Activated CD8-positive, alpha-beta memory T cell treated with anti-CD3 and anti-CD28 coated beads for 4 hours (primary cell): ENCODE measurements at regions not wholly inside any gene's neighbourhood (a gene's known extent, or its start where the extent isn't known, plus 50 kb on each side); places are given as distances from the start of the nearest gene placed in this dataset.

Experiments
- DNase-seq, 2 donors: peaks; one replicate each; pipeline ENCODE4 v3.0.0-alpha.2; 2020; ENCODE audit warnings: low read depth in 2 of 2

DNA sequence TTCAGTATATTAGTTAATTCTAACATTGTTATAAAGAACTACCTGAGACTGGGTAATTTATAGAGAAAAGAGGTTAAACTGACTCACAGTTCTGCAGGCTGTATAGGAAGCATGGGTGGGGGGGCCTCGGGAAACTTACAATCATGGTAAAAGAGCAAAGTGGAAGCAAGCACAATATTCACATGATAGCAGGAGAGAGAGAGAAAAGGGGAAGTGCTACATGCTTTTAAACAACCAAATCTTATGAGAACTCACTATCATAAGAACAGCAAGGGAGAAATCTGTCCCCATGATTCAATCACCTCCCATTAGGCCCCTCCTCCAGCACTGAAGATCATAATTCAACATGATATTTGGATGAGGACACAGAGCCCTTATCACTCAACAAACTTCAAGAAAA lies 324.9 kb downstream of the ZNF608 start:
- no peak for DNase-seq

DNA sequence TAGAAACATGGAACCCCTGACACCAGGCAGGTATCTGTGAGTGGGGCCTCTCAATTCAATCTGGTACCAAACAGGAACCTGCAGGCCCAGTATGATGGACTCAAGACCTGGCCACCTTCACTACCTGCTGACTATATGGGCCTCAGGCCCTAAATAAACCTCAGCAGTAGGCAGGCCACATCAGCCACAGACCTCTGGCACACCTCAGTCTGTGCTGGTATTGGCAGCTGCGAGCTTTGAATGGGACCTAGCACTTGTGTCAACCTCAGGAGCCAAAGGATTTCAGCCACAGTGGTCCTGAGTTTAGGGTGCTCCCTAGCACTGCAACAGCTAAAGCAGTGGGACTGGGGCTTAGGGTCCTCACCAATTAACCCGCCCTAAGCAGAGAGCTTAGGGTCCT lies 325.5 kb downstream of the ZNF608 start:
- no peak for DNase-seq

DNA sequence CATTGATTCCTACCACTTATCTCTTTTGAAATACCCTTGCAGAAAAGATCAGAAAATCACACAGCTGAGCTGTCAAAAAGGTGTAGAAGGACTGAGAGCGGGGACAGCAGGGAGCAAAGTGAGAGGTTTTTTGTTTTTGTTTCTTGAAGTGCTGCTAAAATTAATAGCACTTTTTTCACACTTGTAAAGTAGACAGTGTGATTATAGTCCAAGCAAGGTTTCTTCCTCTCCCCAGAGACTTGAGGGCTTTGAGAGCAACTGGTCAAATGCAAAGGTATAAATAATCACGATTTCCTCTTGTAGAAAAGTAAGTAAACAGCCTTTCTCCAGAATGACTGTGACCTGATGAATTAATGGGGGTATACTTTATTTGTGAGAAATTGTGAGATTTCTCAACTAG lies 326.9 kb downstream of the ZNF608 start:
- no peak for DNase-seq

DNA sequence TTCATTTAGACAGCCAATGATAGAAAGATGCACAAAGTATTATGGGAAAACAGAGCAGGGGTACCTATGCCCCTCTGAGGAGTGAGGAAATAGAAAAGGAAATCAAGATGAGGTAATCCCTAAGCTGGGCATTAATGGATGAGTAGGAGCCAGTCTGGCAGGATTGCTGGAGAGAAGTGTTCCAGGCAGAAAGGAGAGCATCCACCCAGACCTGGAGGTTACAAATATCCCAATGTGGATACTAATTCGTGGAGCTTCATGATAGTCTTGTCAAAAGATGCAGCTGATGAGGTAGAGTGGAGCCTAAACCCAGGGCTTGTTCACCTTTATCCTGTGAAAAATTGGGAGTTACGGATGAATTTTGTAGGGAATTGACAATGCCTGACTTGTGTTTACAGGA lies 328.0 kb downstream of the ZNF608 start:
- no peak for DNase-seq

DNA sequence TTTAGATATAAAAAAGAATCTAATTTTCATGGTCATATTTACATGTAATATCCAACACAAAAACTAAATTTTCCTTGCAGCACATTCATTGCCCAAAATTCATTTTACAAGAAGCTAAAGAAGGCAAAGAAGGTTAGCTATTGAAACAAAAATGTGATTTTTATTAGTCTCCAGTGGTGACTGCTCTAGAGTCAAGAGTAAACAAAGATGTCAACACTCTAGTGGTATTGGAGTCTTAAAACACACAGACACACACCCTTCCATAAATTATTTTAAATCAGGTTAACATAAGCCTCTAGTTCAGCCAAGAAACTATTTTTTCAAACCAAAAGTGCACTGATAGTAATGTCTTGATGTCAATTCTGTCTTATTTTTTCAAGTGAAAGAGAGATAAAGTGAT lies 329.2 kb downstream of the ZNF608 start:
- no peak for DNase-seq

DNA sequence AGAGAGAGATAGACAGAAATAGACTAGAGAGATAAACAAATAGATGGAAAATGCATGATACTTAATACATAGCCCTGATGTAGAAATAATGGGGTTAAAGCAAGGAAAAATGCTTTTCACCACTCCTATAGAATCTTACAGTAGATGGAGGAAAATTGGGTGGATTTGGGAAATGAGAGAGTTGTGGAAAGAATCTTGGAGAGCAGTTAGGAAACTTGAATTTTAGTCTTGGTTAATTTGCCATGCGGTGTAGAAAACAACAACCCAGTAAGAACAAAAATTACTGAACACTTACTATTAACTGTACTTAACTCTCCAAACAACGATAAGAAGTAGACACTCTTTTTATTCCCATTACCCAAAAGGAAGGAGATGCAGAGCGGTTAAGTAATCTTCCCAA lies 329.8 kb downstream of the ZNF608 start:
- no peak for DNase-seq

DNA sequence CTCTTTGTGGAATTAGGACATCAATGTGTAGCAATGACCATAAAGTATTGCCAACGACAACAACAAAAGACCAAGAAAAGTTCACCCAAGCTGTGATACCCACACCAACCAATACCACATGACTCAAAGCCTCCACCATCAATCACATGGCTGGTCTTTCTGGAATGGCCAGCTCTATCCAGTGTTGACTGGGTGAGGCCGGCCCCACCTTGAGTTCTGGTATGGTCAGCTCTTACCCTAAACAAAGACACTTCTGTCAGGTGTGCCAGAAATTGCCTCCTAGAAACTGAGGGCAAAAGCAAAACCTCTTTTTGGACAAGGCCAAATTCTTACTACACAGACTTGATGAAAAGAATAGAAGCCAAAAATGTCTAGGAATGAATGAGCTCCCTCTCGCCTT lies 331.5 kb downstream of the ZNF608 start:
- DNase-seq = no peak

DNA sequence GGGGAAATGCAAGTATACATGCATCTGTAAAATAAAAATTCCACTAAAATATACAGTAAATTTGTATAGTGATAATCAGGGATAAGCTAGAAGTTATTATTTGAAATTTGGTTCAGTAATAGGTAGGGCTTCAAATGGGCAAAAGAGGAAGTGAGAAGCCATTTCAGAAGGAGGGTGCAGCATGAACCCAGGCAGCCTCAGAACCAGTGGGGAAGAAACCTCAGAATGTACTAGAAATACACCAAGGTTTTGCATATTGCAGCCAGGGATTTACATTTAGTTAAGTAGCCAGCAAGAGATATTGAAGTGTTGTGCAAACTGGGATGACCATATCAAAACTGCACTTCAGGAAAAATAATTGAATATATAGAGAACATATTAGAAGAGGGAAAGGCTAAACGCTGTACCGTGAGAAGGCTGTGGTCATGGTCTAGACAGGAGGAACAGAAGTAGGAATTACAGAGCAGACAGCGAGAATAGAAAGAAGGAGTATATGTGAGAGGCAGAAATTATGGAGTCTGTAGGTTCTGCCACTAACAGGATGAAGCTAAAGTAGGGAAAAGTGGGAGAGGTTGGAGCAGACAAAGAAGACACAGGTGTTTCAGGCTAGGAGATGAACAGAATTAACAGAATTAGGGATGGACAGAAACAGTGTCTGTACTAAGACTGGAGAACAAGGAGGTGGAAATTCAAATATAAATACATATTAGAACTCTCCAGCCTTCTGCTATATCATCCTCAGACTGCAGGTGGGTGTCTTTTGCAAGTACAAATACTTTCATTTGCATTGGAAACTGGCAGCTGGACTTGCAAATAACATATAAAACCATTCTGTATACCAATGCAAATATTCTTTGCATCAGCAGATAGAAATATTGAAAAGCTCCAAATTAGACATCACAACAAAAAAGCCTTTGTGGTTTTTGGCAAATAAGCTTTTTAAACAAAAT lies 335.6 kb downstream of the ZNF608 start:
- DNase-seq = no peak

DNA sequence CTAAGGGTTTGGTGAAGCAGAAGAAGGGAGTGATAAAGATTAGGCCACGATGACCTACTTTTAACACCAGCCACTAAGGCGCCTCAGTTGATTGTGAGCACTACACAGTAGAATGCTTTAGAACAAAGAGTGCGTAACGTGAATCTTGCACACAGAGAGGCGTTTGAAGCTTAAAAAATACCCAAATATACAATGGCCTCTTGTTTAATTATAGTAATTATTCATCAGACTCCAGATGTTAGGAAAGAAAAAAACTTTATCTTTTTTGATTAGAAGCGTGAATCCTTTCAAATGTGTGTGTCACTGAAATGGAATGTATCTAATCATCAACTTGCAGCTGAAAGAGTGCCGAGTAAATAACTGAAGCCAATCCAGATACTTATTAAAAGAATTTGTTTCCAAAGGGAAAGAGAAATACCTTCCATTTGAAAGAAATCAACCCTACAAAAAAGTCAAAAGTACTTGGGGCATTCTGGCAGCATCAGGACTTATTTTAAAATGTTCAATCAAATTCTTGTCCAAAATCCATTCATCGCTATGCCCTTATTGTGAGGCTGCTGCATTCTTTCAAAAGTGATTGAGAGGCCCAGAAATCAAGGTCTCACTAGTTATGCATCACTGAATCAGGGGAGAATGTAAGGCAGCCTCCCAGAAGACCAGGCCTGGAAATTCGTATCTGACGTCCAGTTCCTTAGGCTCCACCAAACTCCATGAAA lies 337.5 kb downstream of the ZNF608 start:
- no peak for DNase-seq

DNA sequence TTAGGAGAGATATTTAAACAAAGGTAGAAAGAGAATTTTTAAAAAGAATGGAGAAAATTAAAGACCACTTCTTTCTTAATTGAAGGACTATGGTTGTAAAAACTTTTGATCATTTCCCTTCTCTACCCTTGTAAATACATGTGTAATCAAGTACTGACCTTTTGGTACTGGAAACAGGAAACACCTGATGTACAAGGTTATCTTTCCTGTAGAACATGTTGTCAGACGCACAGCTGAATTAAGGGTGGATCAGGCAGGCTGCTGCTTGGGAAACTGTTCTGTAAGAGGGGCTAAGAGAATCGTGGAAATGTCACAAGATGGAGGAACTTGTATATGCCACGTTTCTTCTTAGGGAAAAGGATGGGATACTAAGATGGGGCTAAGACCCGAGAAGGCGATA lies 341.6 kb downstream of the ZNF608 start:
- DNase-seq = no peak

DNA sequence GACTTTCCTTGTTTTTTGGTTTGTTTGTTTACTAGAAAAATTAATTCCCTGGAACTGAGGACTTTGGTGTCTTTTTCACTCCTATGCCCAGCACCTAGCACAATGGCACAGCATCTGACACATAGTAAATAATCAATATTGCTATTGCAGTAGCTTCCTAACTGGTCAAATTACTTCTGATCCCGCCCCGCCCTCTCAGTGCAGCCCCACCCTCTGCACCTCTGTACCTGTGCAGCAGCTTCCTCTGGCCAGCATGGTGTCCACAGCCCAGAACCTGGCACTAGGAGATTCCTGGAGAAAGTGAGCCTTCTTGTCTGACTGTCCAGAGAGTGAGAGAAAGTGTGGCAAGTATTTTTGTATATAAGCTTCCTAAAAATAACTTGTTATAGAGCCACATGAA lies 343.2 kb downstream of the ZNF608 start:
- no peak for DNase-seq

DNA sequence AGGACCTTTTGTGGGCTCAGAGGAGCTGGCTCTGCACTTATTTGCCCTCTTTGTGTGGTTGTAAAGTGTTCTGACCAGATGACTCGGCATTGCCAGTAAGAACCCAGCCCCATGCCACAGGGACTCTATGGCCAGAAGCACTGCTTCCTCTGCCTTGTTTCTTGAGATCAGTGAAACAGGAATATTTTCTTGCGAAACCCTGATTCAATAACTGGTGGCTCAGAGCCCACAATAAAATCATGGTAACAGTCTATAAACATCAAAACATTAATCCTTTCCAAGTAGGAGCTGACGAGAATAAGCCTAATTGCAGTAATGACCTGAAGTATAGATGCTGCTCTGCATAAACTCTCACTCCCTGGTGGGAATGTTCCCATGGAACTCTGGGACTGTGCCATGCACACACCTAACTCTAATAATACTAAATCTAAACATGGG lies 344.3 kb downstream of the ZNF608 start:
- DNase-seq = no peak

DNA sequence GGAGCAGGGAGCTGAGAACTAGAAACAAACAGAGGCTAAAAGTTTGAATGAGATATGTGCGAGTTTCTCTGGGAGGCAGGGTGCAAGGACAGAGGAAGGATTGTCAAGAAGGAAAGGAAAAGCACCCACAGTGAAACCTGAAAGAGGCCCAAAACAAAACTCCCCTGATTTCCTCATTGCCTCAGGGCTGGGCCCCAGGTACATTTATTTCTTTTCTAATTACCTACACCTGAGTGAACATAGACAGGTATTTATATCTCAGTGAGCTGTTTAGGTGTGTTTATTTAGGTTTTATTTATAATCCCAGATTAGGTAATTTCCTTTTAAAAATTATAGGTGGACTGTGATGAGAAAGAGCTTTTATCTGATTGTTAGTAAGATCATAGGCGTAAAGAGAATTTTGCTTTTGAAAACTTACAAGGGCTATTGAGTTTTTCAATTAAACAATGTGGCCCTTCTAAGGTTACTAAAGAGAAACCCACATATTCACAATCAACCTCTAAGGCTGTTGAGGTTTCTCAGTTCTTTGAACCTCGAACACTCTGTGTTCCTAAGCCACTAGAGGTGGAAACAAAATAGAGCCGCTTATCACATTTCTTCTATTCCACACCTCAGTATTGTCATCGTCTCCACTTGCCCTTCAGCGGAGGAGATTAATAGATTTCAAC lies 344.8 kb downstream of the ZNF608 start:
- no peak for DNase-seq

DNA sequence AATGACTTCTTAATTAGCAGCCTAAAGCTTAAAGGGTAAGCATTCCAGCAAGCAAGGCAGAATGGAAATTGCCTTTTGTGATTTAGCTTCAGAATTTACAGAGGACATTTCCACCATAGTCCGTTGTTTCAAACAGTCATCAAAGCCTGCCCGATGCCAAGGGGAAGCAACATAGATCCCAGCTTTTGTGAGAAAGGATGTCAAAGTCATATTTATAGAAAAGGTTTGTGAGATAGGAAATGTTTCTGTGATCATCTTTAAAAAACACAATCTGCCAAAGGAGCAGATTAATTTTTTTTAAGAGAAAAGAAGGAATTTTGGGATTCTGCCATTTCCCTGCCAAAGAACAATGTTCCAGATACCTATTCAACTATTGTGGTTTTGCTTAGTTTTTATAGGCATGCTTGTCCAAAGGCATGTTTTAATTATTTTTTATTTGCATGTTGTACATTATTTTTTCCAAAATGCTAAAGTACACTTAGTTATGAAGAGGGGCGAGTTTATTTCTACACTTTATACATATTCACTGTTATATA lies 346.9 kb downstream of the ZNF608 start:
- DNase-seq = no peak

DNA sequence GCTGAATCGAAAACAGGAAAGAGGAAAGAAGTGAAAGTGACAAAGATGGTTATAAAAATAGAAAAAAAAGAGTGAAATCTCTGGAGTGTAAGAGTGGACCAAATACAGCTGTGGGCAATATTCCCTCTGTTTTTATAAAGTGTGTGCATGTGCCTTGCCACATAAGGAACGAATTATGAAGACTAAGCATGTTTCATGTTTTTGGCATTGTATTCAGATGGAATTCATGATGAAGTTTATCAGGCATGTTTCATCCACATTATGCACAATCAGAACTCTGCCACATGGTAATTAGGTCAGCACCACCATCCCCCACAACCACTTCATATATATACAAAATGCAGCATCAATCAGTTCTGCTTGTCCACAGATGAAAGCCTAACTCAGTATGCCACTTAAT lies 348.0 kb downstream of the ZNF608 start:
- DNase-seq = no peak

DNA sequence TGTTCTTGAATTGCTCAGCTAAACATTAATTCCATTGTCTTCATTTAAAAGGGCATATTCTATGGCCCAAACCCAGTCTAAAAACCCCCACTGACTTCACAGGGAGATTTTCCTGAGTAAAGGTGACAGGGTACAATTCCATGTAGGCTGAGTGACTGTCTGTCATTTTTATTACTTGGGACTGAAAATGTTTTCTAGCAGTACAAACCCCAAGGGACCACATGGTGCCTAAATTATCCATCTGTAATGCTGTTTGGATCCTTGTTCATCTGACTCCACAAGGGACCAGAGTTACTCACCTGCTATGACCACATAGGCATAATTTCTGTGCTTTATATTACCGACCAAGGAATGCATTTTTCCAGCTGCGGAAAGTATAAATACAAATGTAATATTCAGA lies 349.1 kb downstream of the ZNF608 start:
- DNase-seq = no peak

DNA sequence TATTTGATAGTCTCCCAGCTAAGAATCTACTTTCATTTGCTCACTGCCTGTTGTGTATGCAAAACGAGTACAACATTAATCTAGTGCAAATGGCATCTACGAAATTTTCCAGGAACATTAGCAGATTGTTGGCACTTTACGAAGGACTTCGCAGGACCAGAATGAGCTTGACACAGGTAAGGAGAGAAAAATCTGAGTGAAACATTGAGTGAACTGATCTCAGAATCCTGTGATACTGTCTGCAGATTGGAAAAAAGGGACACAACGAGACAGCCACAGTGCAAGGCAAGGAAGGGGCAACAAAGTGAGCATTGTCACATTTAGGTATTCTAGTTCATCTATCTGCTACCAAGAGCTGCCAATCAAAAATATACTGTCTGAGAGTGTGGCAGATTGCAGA lies 350.5 kb downstream of the ZNF608 start:
- DNase-seq = no peak

DNA sequence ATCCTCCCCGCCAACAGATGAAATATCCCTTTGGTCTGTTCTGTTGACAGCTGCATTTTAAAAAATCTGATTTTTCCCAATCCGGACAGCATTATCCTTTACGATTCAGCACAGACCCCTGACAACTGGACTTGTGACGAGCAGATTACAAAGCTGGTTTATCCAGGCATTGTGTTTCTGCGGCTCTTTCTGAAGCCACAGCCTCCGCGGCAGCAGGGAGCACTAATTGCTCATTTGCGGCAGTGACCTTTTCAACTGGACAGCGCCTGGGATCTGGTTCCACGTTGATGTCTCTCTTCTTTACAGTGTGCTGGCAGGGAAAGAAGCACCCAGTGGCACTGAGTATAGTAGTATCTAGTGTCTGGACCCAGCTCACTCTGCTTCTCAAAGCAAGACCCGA lies 351.2 kb downstream of the ZNF608 start:
- DNase-seq = no peak

DNA sequence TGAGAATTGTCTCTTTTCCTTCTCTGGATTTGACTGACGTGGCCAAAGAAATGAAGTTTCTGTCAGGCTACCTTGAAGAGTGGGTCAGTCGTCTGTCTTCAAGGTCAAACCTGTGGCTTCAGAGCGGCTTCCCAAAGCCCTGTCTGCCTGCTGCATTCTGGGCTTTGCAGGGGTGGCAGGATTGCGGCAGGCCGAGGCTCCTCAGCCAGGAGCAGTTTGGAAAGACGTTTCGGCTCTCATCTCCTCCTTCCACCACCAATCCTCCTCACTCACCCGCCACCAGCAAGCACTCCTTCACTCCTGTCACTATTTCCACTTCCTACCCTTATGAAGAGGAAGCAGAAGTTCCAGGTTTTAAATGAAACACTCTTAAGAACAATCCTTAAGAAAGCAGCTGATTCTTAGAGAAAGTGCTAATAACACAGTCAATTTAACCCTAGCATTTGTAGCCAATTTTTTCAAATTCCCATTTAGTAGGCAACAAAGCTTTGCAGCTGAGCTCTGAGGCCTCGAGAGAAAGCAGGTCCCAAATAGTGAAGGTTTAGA lies 351.7 kb downstream of the ZNF608 start:
- DNase-seq = no peak

DNA sequence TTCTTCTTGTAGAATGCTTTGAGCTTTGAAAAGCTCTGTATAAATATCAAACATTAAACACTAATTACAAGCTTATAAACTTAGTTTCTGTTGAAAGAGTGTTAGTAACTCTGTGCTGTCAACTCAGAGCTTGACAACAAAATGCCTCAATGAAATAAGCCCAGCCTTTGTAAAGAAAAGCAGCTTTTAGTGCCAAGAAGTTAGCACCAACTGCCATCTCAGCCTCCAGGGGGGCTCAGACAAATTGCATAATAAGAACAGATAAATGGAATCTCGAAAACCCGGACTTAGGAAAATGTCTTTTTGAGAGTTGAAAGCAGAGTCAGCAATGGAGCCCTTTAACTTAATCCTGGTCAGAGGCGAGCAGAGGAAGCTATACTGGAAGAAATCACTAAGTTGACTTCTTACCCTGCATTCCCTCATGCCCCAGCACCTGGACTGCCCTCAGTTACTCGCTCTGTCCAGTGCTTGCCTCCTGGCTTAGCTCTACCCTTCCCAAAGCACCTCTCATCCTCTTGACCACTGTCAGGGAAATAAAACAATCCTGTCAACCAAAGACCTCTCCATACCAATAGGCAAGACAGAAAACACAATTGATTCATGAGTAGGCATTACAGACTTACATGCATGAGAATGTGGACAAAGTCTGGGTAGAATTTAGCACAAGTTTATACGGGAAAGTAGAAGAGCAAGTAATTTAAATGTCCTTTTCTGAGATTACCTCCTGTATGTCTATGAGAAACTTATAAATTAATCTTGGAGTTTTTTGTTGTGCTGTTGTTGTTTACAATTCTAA lies 352.7 kb downstream of the ZNF608 start:
- DNase-seq = no peak

DNA sequence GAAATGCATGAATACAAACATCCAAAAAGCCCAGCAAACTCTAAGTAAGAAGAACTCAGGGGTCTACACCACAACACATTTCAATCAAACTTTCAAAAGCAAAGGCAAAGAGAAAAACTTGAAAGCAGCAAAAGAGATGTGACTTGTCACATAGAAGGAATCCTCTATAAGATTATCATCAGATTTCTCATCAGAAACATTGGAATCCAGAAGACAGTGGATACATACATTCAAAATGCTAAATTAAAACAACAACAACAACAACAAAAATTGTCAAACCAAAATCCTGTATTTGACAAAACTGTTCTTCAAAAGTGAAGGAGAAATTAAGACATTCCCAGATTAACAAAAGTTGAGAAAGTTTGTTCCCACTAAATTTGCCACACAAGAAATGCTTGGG lies 362.7 kb downstream of the ZNF608 start:
- DNase-seq = no peak
